ENCODE measurements at regions not wholly inside any gene's neighbourhood (a gene's known extent, or its start where the extent isn't known, plus 50 kb on each side); places are given as distances from the start of the nearest gene placed in this dataset.

GRCh38 chr1:182301467-182302198 lies 90.0 kb downstream of the GLUL start (continued):
- TF ChIP-seq TFE3 (CRISPR knock-in tag; IDR thresholded peaks at IDR 0.05) = no peak
- TF ChIP-seq ERF (CRISPR knock-in tag; IDR thresholded peaks at IDR 0.05) = no peak
- TF ChIP-seq ZFX (CRISPR knock-in tag; IDR thresholded peaks at IDR 0.05) = no peak
- TF ChIP-seq DPF2 (IDR thresholded peaks at IDR 0.05) = peak; percentile 77
- TF ChIP-seq DMBX1 (CRISPR knock-in tag; IDR thresholded peaks at IDR 0.05; ENCODE audit: borderline replicate concordance) = no peak; the same call in 1 of the 2 replicates
- 0 out of 2 replicates have a peak, but pooled peaks have one; percentile 50 for TF ChIP-seq ZNF212 (CRISPR knock-in tag; IDR thresholded peaks at IDR 0.05)
- no peak for TF ChIP-seq ZNF76 (CRISPR knock-in tag; IDR thresholded peaks at IDR 0.05; ENCODE audit: borderline replicate concordance)
- no peak for TF ChIP-seq ZNF347 (CRISPR knock-in tag; IDR thresholded peaks at IDR 0.05; ENCODE audit: low read depth)
- TF ChIP-seq ZNF696 (CRISPR knock-in tag; conservative IDR thresholded peaks at IDR 0.05) = 0 out of 2 replicates have a peak, but pooled peaks have one; percentile 63
- TF ChIP-seq TAL1 (IDR thresholded peaks at IDR 0.05) = peak; percentile 32; the same call in 1 of the 2 replicates
- peak; percentile 93 for TF ChIP-seq REST (IDR thresholded peaks at IDR 0.05; ENCODE audit: borderline replicate concordance)
- no peak; the same call in 1 of the 2 replicates for TF ChIP-seq REST (CRISPR knock-in tag; IDR thresholded peaks at IDR 0.05; ENCODE audit: low read depth)
- TF ChIP-seq SOX6 (IDR thresholded peaks at IDR 0.05) = peak; percentile 81
- TF ChIP-seq ZNF197 (CRISPR knock-in tag; IDR thresholded peaks at IDR 0.05; ENCODE audit: low read depth) = peak; percentile 75; the same call in 1 of the 2 replicates
- TF ChIP-seq NFIX (CRISPR knock-in tag; IDR thresholded peaks at IDR 0.05; ENCODE audit: low read depth) = no peak
- TF ChIP-seq PBX2 (CRISPR knock-in tag; IDR thresholded peaks at IDR 0.05; ENCODE audit: low read depth) = no peak
- peak; percentile 46 for TF ChIP-seq PBX2 (tag; conservative IDR thresholded peaks at IDR 0.05; ENCODE audit: low read depth)

Data from K562 (cell line).